ENCODE measurements at regions not wholly inside any gene's neighbourhood (a gene's known extent, or its start where the extent isn't known, plus 50 kb on each side); places are given as distances from the start of the nearest gene placed in this dataset.

GRCh38 chr2:67055387-67056304 is 341.5 kb upstream of the ETAA1 start:
- Histone ChIP-seq H3K4me2 (ENCODE audit: low read length) (no peak overlapping the region), H3K9ac (ENCODE audit: low read length) (no peak overlapping the region), H3K36me3 (ENCODE audit: insufficient read depth, low read length) (no peaks in the 10 kb centered on the region), H3K4me3 (ENCODE audit: low read length) (no peak overlapping the region), H3K9me3 (ENCODE audit: low read length) (no peaks in the 10 kb centered on the region), H3K9me2 (ENCODE audit: insufficient read depth, low read length) (no peaks in the 10 kb centered on the region), H3K79me2 (replicated peaks; ENCODE audit: insufficient read depth, low read length) (no peaks in the 10 kb centered on the region), H3K27ac (ENCODE audit: low read length) (no peak overlapping the region), H4K20me1 (ENCODE audit: insufficient read depth) (no peaks in the 10 kb centered on the region), H3K27me3 (ENCODE audit: insufficient read depth, low read depth, low read length) (no peaks in the 10 kb centered on the region), H2AFZ (ENCODE audit: low read depth, low read length) (no peak overlapping the region), H3F3A (ENCODE audit: insufficient read depth, low read length, poor library complexity, severe bottlenecking) (no peaks in the 10 kb centered on the region)
- TF ChIP-seq POLR2AphosphoS5 (IDR thresholded peaks at IDR 0.05) (no peak), MXI1 (conservative IDR thresholded peaks at IDR 0.05; ENCODE audit: poor library complexity, severe bottlenecking) (no peak), RAD21 (conservative IDR thresholded peaks at IDR 0.05) (no peak), REST (IDR thresholded peaks at IDR 0.05; ENCODE audit: borderline replicate concordance) (no peak), CTCF (IDR thresholded peaks at IDR 0.05; ENCODE audit: poor library complexity, severe bottlenecking) (no peak), EZH2 (IDR thresholded peaks at IDR 0.05; ENCODE audit: borderline replicate concordance, insufficient read depth, low read length, poor library complexity, severe bottlenecking) (no peak), SMC3 (conservative IDR thresholded peaks at IDR 0.05; ENCODE audit: poor library complexity) (no peak), EP300 (conservative IDR thresholded peaks at IDR 0.05; ENCODE audit: poor library complexity, severe bottlenecking) (no peak), TAF1 (IDR thresholded peaks at IDR 0.05; ENCODE audit: low read depth) (no peak)

- Histone ChIP-seq H3K27ac (ENCODE audit: low read length) (no peak overlapping the region), H3K36me3 (ENCODE audit: insufficient read depth, low read length) (no peaks in the 10 kb centered on the region), H4K20me1 (ENCODE audit: insufficient read depth) (no peaks in the 10 kb centered on the region), H3K9me2 (ENCODE audit: insufficient read depth, low read length) (no peaks in the 10 kb centered on the region), H3K79me2 (replicated peaks; ENCODE audit: insufficient read depth, low read length) (no peaks in the 10 kb centered on the region), H3F3A (ENCODE audit: insufficient read depth, low read length, poor library complexity, severe bottlenecking) (no peaks in the 10 kb centered on the region), H3K4me2 (ENCODE audit: low read length) (no peak overlapping the region), H3K27me3 (ENCODE audit: insufficient read depth, low read depth, low read length) (no peaks in the 10 kb centered on the region), H3K4me3 (ENCODE audit: low read length) (no peak overlapping the region), H3K9ac (ENCODE audit: low read length) (no peak overlapping the region), H3K9me3 (ENCODE audit: low read length) (no peaks in the 10 kb centered on the region), H2AFZ (ENCODE audit: low read depth, low read length) (no peak overlapping the region)
- TF ChIP-seq REST (IDR thresholded peaks at IDR 0.05; ENCODE audit: borderline replicate concordance): no peak
Observed at GRCh38 chr2:67057123-67057522, 340.0 kb upstream of the ETAA1 start.
